Gastroesophageal sphincter (tissue), 3 donors: ENCODE measurements at regions not wholly inside any gene's neighbourhood (a gene's known extent, or its start where the extent isn't known, plus 50 kb on each side); places are given as distances from the start of the nearest gene placed in this dataset.

Experiments used
- CTCF ChIP-seq, 4 experiments: fragments of 200-600 bp in 2 of 4; fragments of 450-650 bp in 2 of 4; sonication (generic) in 1 of 4; IDR thresholded peaks; one replicate each; pipeline ENCODE4 v1.5.1; 2017 to 2019; ENCODE audit warnings: antibody characterized with exemption in 4 of 4, mild to moderate bottlenecking in 2 of 4, moderate library complexity in 2 of 4
- POLR2AphosphoS5 ChIP-seq: sonication (generic); formaldehyde crosslinking; IDR thresholded peaks from one replicate; pipeline ENCODE4 v1.6.1; 2017; ENCODE audit warnings: antibody characterized with exemption

- TF ChIP-seq CTCF (IDR thresholded peaks at IDR 0.05) (no peak), POLR2AphosphoS5 (no peak)
These were observed 663.0 kb upstream of the AGA start for GRCh38 chr4:178105242-178105641.
